ENCODE measurements at regions not wholly inside any gene's neighbourhood (a gene's known extent, or its start where the extent isn't known, plus 50 kb on each side); places are given as distances from the start of the nearest gene placed in this dataset.

- WGBS (ENCODE audit: low lambda C conversion rate), result 29% methylated on average over 2 of the region's 2 CpGs
- ChIA-PET CTCF (ENCODE audit: low intra/inter-chr PET ratio, low total read pairs) (no interaction called here), POLR2A (no interaction called here)
- no peaks in the 10 kb centered on the region; a peak in 1 of 5 replicates for H3K27me3 ChIP-seq (ENCODE audit: control insufficient read depth in 1 of 2, insufficient read depth in 2 of 2, low read length in 2 of 2)
- no TSS peak for BruUV-seq (replicated peaks)
- H3K9me3 ChIP-seq (ENCODE audit: low read length), result peaks cover 81% of the 10 kb centered on the region
- H3K4me3 ChIP-seq (replicated peaks in 1 of 3; ENCODE audit: insufficient read depth in 1 of 3, low read depth in 2 of 3, low read length in 3 of 3), result no peak overlapping the region
- no peaks in the 10 kb centered on the region for H3K79me2 ChIP-seq (ENCODE audit: insufficient read depth, low read length)
- FAIRE-seq (no peak), ATAC-seq (no peak), DNase-seq (ENCODE audit: low spot score) (no peak)
- H3K4me2 ChIP-seq (ENCODE audit: low read depth, low read length), result no peak overlapping the region
- H2AFZ ChIP-seq (ENCODE audit: low read length), result no peak overlapping the region
- no peak overlapping the region for H3K9ac ChIP-seq (ENCODE audit: insufficient read depth, low read depth, low read length)
- H3K36me3 ChIP-seq (replicated peaks in 1 of 2; ENCODE audit: control insufficient read depth in 1 of 2, insufficient read depth in 2 of 2, low read length in 2 of 2), result no peaks in the 10 kb centered on the region
- no peaks in the 10 kb centered on the region for H4K20me1 ChIP-seq (ENCODE audit: insufficient read depth, low read length)
- no peaks in the 10 kb centered on the region for H3K4me1 ChIP-seq (ENCODE audit: insufficient read depth, low read length)
- intact Hi-C loops (cut with micrococcal nuclease; ENCODE audit: unreplicated experiment) (no loop called here), in situ Hi-C loops (cut with HindIII; ENCODE audit: extremely low pct_ligation_motif_present, low pct_unique_long_range_greater_than_20kb) (no loop called here)
- TF ChIP-seq SNAPC2 (CRISPR knock-in tag; IDR thresholded peaks at IDR 0.05) (no peak), ZNF619 (CRISPR knock-in tag; IDR thresholded peaks at IDR 0.05) (no peak), ARID5B (CRISPR knock-in tag; IDR thresholded peaks at IDR 0.05) (no peak), ZNF263 (CRISPR knock-in tag; IDR thresholded peaks at IDR 0.05) (no peak), YY1 (IDR thresholded peaks at IDR 0.05; ENCODE audit: insufficient read depth, insufficient replicate concordance, low read depth, low read length) (no peak), ZNF264 (CRISPR knock-in tag; IDR thresholded peaks at IDR 0.05) (no peak), NCOR1 (IDR thresholded peaks at IDR 0.05; ENCODE audit: borderline replicate concordance, low read length) (no peak), NKX3-1 (CRISPR knock-in tag; IDR thresholded peaks at IDR 0.05) (no peak), TFDP1 (CRISPR knock-in tag; IDR thresholded peaks at IDR 0.05; ENCODE audit: borderline replicate concordance) (no peak), ARNT2 (CRISPR knock-in tag; IDR thresholded peaks at IDR 0.05; ENCODE audit: low read depth) (no peak), ZNF7 (CRISPR knock-in tag; IDR thresholded peaks at IDR 0.05) (no peak), ZNF670 (CRISPR knock-in tag; IDR thresholded peaks at IDR 0.05; ENCODE audit: borderline replicate concordance) (no peak), MTERF4 (CRISPR knock-in tag; IDR thresholded peaks at IDR 0.05) (no peak), ATF7-NPFF (CRISPR knock-in tag; IDR thresholded peaks at IDR 0.05; ENCODE audit: low read depth) (no peak), EED (CRISPR knock-in tag; IDR thresholded peaks at IDR 0.05) (no peak), ISL2 (CRISPR knock-in tag; IDR thresholded peaks at IDR 0.05) (no peak), ZNF605 (CRISPR knock-in tag; IDR thresholded peaks at IDR 0.05) (no peak), ZNF20 (CRISPR knock-in tag; IDR thresholded peaks at IDR 0.05) (no peak), ZNF101 (CRISPR knock-in tag; IDR thresholded peaks at IDR 0.05; ENCODE audit: borderline replicate concordance, low read depth) (no peak), SMC3 (IDR thresholded peaks at IDR 0.05; ENCODE audit: low read length) (no peak)
- no peak overlapping the region for H3K27ac ChIP-seq (ENCODE audit: extremely low read length, insufficient read depth, low read length)
Measured at GRCh38 chr15:95370291-95370690, 960.2 kb upstream of the NR2F2 start.
